Testis (tissue), 2 donors: ENCODE measurements at regions not wholly inside any gene's neighbourhood (a gene's known extent, or its start where the extent isn't known, plus 50 kb on each side); places are given as distances from the start of the nearest gene placed in this dataset.

ENCODE experiments used
- CTCF ChIP-seq, 3 experiments: fragments of 450-650 bp in 2 of 3; fragments of 200-600 bp in 1 of 3; sonication (generic) in 1 of 3; IDR thresholded peaks; one replicate each; pipeline ENCODE4 v1.5.1; 2016 to 2019; ENCODE audit warnings: antibody characterized with exemption in 3 of 3, mild to moderate bottlenecking in 2 of 3, moderate library complexity in 1 of 3
- POLR2A ChIP-seq: fragments of 450-650 bp; IDR thresholded peaks from one replicate; pipeline ENCODE4 v1.6.1; 2017; ENCODE audit warnings: antibody characterized with exemption, mild to moderate bottlenecking, moderate library complexity

- TF ChIP-seq CTCF (IDR thresholded peaks at IDR 0.05) (no peak), POLR2A (no peak)
These were observed 583.2 kb upstream of the ID2 start for GRCh38 chr2:8098476-8099266.
